LNCAP (cell line): ENCODE measurements at regions not wholly inside any gene's neighbourhood (a gene's known extent, or its start where the extent isn't known, plus 50 kb on each side); places are given as distances from the start of the nearest gene placed in this dataset.

ENCODE experiments used
- CTCF ChIP-seq: fragments of 450-650 bp; IDR thresholded peaks from 2 replicates; pipeline ENCODE4 v1.5.1; 2017; ENCODE audit warnings: mild to moderate bottlenecking

- no peak for TF ChIP-seq CTCF
Measured at GRCh38 chr9:99497641-99498040, 275.6 kb downstream of the SEC61B start.

GRCh38 chr9:99505936-99506335 is 283.9 kb downstream of the SEC61B start:
- no peak for TF ChIP-seq CTCF

GRCh38 chr9:99506747-99507348 is 284.8 kb downstream of the SEC61B start:
- TF ChIP-seq CTCF, result no peak

GRCh38 chr9:99509065-99509745 is 287.1 kb downstream of the SEC61B start:
- no peak for TF ChIP-seq CTCF

GRCh38 chr9:99509900-99510535 is 287.9 kb downstream of the SEC61B start:
- no peak for TF ChIP-seq CTCF

- no peak for TF ChIP-seq CTCF
Measured at GRCh38 chr9:99511723-99512122, 289.6 kb downstream of the SEC61B start.

GRCh38 chr9:99513441-99514112 is 291.5 kb downstream of the SEC61B start:
- no peak for TF ChIP-seq CTCF
